MCF 10A (cell line): ENCODE measurements at regions not wholly inside any gene's neighbourhood (a gene's known extent, or its start where the extent isn't known, plus 50 kb on each side); places are given as distances from the start of the nearest gene placed in this dataset.

Experiments
- BruUV-seq: library from RNA; stranded (reverse); fragments of 400-500 nt; replicated peaks from 2 replicates; lab custom pipeline; 2021; lab: Mats Ljungman, UMichigan
- CTCF ChIA-PET: fragments of 300-600 bp; sonication (Branson Sonifier 250); formaldehyde crosslinking; extraction: SDS; loops from one replicate; lab custom pipeline; 2021; ENCODE audit warnings: antibody characterized with exemption, inconsistent platforms; lab: Yijun Ruan, JAX
- POLR2A ChIA-PET: fragments of 300-600, 350-650 bp; sonication (Branson Sonifier 250); formaldehyde crosslinking; extraction: SDS; loops from one replicate; lab custom pipeline; 2020; ENCODE audit warnings: antibody characterized with exemption, inconsistent platforms; lab: Yijun Ruan, JAX
- DNase-seq: peaks from one replicate; pipeline ENCODE4 v3.0.0-alpha.2; 2018; ENCODE audit not compliant: unreplicated experiment
- H3K27ac Mint-ChIP-seq: one replicate; pipeline ENCODE4 v1.8.0; 2022; ENCODE audit warnings: mild to moderate bottlenecking, low read depth, mixed read lengths; ENCODE audit not compliant: unreplicated experiment
- H3K27me3 Mint-ChIP-seq: one replicate; pipeline ENCODE4 v1.8.0; 2022; ENCODE audit warnings: mixed read lengths; ENCODE audit not compliant: insufficient read depth, unreplicated experiment
- H3K36me3 Mint-ChIP-seq: one replicate; pipeline ENCODE4 v1.8.0; 2022; ENCODE audit warnings: mild to moderate bottlenecking, moderate library complexity, mixed read lengths; ENCODE audit not compliant: insufficient read depth, unreplicated experiment
- H3K4me1 Mint-ChIP-seq: one replicate; pipeline ENCODE4 v1.8.0; 2022; ENCODE audit warnings: mixed read lengths; ENCODE audit not compliant: insufficient read depth, unreplicated experiment
- H3K4me3 Mint-ChIP-seq: one replicate; pipeline ENCODE4 v1.8.0; 2022; ENCODE audit warnings: mild to moderate bottlenecking, moderate library complexity, mixed read lengths; ENCODE audit not compliant: unreplicated experiment
- H3K9me3 Mint-ChIP-seq: one replicate; pipeline ENCODE4 v1.8.0; 2022; ENCODE audit warnings: mixed read lengths; ENCODE audit not compliant: unreplicated experiment
- intact Hi-C: fragments of 100-400 bp; cut with micrococcal nuclease; formaldehyde crosslinking; loops from 2 replicates; pipeline ENCODE4 v1.14.1; 2022
- TF ChIP-seq, protein P1 (sequence below): fragments of 200-600 bp; IDR thresholded peaks from one replicate; pipeline ENCODE4 v1.8.0; 2022; ENCODE audit warnings: antibody characterized with exemption, mild to moderate bottlenecking; ENCODE audit not compliant: unreplicated experiment

DNA sequence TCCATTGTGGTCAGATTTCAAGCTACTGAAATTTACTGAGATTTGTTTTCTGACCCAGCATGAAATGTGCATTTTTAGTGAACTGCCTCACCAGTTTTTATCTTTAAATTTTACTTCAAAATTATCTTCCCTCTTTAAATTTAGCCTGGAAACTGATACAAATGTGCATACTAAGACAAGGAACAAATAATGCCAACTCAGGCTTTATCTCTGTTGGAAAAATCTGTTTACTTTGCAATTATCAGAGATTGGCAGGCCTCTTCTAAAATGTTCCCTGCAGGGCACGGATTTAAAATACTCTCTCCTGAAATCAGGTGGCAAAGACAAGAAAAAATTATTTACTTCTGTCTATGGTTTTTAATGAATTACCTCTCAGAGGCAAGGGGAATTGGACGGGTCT is 151.0 kb upstream of the PTCH1 start:
- ChIA-PET CTCF (no interaction called here), POLR2A (no interaction called here)
- H3K4me1 Mint-ChIP-seq, result no peaks in the 10 kb centered on the region
- no peak for DNase-seq
- no peaks in the 10 kb centered on the region for H3K36me3 Mint-ChIP-seq
- peaks cover 66% of the 10 kb centered on the region for H3K27me3 Mint-ChIP-seq
- no TSS peak for BruUV-seq
- H3K4me3 Mint-ChIP-seq, result no peak overlapping the region
- TF ChIP-seq, protein P1, sequence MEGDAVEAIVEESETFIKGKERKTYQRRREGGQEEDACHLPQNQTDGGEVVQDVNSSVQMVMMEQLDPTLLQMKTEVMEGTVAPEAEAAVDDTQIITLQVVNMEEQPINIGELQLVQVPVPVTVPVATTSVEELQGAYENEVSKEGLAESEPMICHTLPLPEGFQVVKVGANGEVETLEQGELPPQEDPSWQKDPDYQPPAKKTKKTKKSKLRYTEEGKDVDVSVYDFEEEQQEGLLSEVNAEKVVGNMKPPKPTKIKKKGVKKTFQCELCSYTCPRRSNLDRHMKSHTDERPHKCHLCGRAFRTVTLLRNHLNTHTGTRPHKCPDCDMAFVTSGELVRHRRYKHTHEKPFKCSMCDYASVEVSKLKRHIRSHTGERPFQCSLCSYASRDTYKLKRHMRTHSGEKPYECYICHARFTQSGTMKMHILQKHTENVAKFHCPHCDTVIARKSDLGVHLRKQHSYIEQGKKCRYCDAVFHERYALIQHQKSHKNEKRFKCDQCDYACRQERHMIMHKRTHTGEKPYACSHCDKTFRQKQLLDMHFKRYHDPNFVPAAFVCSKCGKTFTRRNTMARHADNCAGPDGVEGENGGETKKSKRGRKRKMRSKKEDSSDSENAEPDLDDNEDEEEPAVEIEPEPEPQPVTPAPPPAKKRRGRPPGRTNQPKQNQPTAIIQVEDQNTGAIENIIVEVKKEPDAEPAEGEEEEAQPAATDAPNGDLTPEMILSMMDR, result no peak
- H3K27ac Mint-ChIP-seq, result no peak overlapping the region
- intact Hi-C loops, result no loop called here
- H3K9me3 Mint-ChIP-seq, result no peaks in the 10 kb centered on the region

DNA sequence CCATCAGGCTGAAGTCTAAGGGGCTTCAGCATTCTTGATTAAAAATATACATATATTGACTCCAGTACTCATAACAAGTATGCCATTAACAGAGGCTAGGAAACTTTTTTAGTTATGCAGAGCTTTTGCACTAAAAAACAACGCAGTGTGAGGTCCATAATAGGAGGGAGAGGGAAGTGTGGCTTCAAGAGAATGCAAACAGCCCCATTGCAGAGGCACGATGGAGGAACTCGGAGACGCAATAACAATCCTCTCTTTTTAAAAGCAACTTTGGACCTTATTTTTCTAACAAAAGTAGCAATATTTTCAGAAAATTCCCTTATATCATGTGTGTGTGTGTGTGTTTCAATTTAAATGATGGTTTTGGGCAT is 150.0 kb upstream of the PTCH1 start:
- POLR2A ChIA-PET, result no interaction called here
- H3K36me3 Mint-ChIP-seq, result no peaks in the 10 kb centered on the region
- DNase-seq, result no peak
- intact Hi-C loops, result no loop called here
- BruUV-seq, result no TSS peak
- H3K27me3 Mint-ChIP-seq, result peaks cover 57% of the 10 kb centered on the region
- H3K4me1 Mint-ChIP-seq, result no peaks in the 10 kb centered on the region
- no peak overlapping the region for H3K4me3 Mint-ChIP-seq
- TF ChIP-seq, protein P1, result no peak
- CTCF ChIA-PET, result no interaction called here
- no peak overlapping the region for H3K27ac Mint-ChIP-seq
- no peaks in the 10 kb centered on the region for H3K9me3 Mint-ChIP-seq

DNA sequence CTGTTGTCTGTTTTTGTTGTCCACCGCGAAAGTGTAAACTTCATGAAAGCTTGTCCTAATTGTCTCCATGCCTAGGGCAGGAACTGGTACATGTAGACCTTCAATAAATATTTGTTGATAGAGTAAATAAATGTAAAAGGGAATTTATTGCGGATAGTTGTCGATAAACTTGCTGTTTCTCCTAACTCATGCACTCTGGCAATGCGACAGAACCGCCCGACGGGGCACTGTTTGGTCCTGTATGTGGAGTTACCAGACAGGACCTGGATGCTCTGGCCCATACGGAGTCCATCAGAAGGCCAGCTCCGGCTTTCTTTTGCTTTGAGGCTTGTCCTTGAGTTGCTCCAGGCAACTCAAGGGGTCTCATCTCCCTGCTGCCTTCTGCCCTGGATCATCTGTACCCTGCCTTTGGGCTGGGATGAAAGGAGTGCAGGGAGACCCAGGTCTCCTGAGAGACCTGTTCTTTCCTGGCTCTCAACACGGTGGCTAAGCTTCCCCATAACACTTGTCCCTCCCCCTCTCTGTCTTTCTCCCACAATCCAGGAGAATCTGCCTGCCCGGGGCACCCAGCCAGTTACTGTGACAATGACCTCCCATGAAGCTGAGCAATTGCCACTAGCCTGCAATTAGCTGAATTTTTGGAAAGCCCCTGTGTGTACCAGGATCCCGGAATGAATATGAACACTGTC is 149.5 kb upstream of the PTCH1 start:
- Mint-ChIP-seq H3K9me3 (no peaks in the 10 kb centered on the region), H3K27me3 (peaks cover 54% of the 10 kb centered on the region), H3K4me3 (no peak overlapping the region), H3K27ac (no peak overlapping the region), H3K4me1 (no peaks in the 10 kb centered on the region), H3K36me3 (no peaks in the 10 kb centered on the region)
- TF ChIP-seq, protein P1, result no peak
- no TSS peak for BruUV-seq
- ChIA-PET CTCF (no interaction called here), POLR2A (no interaction called here)
- intact Hi-C loops, result no loop called here
- no peak for DNase-seq

DNA sequence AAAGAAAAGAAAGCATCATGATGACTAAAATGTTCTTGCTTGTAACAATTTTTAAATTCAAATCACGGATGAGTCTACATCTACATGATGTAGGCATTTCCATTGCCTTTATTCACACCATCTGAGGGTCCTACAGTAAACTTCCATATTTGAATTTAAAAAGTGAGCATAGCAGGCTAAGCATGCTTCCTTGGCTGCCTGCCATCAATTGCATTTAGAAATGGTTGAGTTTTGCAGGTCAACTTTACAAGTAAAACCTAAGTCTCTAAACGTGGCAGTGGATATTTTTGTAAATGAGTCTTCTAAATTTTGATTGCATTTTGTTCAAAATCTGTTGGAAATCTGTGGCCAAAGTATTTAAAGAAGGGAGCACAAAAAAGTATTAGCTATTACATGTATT is 136.5 kb upstream of the PTCH1 start:
- POLR2A ChIA-PET, result no interaction called here
- peaks cover 13% of the 10 kb centered on the region for H3K36me3 Mint-ChIP-seq
- CTCF ChIA-PET, result no interaction called here
- BruUV-seq, result no TSS peak
- intact Hi-C loops, result no loop called here
- TF ChIP-seq, protein P1, result no peak
- peaks cover 12% of the 10 kb centered on the region for H3K27me3 Mint-ChIP-seq
- H3K4me3 Mint-ChIP-seq, result no peak overlapping the region
- no peak for DNase-seq
- H3K4me1 Mint-ChIP-seq, result no peaks in the 10 kb centered on the region
- H3K9me3 Mint-ChIP-seq, result no peaks in the 10 kb centered on the region
- H3K27ac Mint-ChIP-seq, result no peak overlapping the region
